HG03060 (cell line): ENCODE measurements at regions not wholly inside any gene's neighbourhood (a gene's known extent, or its start where the extent isn't known, plus 50 kb on each side); places are given as distances from the start of the nearest gene placed in this dataset.
"Not testable (repeated sequence)": the region's sequence is repeated elsewhere in the genome, so short reads cannot be mapped to it uniquely, and the experiment has no call there.

Experiments
- ATAC-seq: cut with Tn5 transposase; IDR thresholded peaks from one replicate; pipeline ENCODE4 v1.9.1; 2021; ENCODE audit warnings: low read depth, moderate number of reproducible peaks; ENCODE audit not compliant: unreplicated experiment

GRCh38 chr12:11446372-11446771, 51.0 kb upstream of the PRB2 start:
- no peak for ATAC-seq

- ATAC-seq: no peak
Measured at GRCh38 chr12:11457996-11458645, 62.8 kb upstream of the PRB2 start.

GRCh38 chr12:11460343-11461023, 65.1 kb upstream of the PRB2 start:
- ATAC-seq: no peak

GRCh38 chr12:11461433-11461832, 66.1 kb upstream of the PRB2 start:
- no peak for ATAC-seq

- no peak for ATAC-seq
Measured at GRCh38 chr12:11477110-11477509, 81.7 kb upstream of the PRB2 start.

GRCh38 chr12:11482955-11483354, 87.6 kb upstream of the PRB2 start:
- no peak for ATAC-seq

GRCh38 chr12:11486623-11487444, 91.5 kb upstream of the PRB2 start:
- ATAC-seq: peak; percentile 85

- no peak for ATAC-seq
Measured at GRCh38 chr12:11496157-11496851, 100.9 kb upstream of the PRB2 start.

- ATAC-seq: no peak
Measured at GRCh38 chr12:11497438-11497837, 102.1 kb upstream of the PRB2 start.

- peak; percentile 70 for ATAC-seq
Measured at GRCh38 chr12:11497995-11498394, 102.6 kb upstream of the PRB2 start.

- ATAC-seq: not testable (repeated sequence)
Measured at GRCh38 chr12:11498574-11498973, 103.2 kb upstream of the PRB2 start.

- ATAC-seq: no peak
Measured at GRCh38 chr12:11499806-11500187, 104.4 kb upstream of the PRB2 start.

GRCh38 chr12:11500188-11500860, 105.0 kb upstream of the PRB2 start:
- no peak for ATAC-seq

- no peak for ATAC-seq
Measured at GRCh38 chr12:11500861-11501230, 105.5 kb upstream of the PRB2 start.

GRCh38 chr12:11508699-11509098, 113.3 kb upstream of the PRB2 start:
- no peak for ATAC-seq

GRCh38 chr12:11509326-11509725, 114.0 kb upstream of the PRB2 start:
- no peak for ATAC-seq

- no peak for ATAC-seq
Measured at GRCh38 chr12:11510671-11511070, 115.3 kb upstream of the PRB2 start.

- ATAC-seq: no peak
Measured at GRCh38 chr12:11513288-11513687, 117.9 kb upstream of the PRB2 start.

- ATAC-seq: no peak
Measured at GRCh38 chr12:11517080-11517479, 121.7 kb upstream of the PRB2 start.

- no peak for ATAC-seq
Measured at GRCh38 chr12:11524446-11524845, 125.0 kb upstream of the ETV6 start.
